H1 (cell line): ENCODE measurements at regions not wholly inside any gene's neighbourhood (a gene's known extent, or its start where the extent isn't known, plus 50 kb on each side); places are given as distances from the start of the nearest gene placed in this dataset.

Experiments
- CTBP2 ChIP-seq: IDR thresholded peaks from 2 replicates; pipeline ENCODE4 v1.7.0; 2011; ENCODE audit warnings: borderline replicate concordance, mild to moderate bottlenecking, moderate library complexity, mixed read lengths, low read length; ENCODE audit not compliant: insufficient read depth, insufficient read length
- TCF12 ChIP-seq: IDR thresholded peaks from 2 replicates; pipeline ENCODE4 v1.6.1; 2011; ENCODE audit warnings: low read depth, mild to moderate bottlenecking, low read length
- ZNF274 ChIP-seq: IDR thresholded peaks from 2 replicates; pipeline ENCODE4 v1.7.0; 2012; ENCODE audit warnings: low read length, borderline replicate concordance; ENCODE audit errors: extremely low read depth

- no peak for TF ChIP-seq ZNF274
- no peak for TF ChIP-seq TCF12
- TF ChIP-seq CTBP2, result no peak
- TF ChIP-seq, all 59 proteins: peak for 0
Measured at GRCh38 chr2:8149007-8149405, 532.9 kb upstream of the ID2 start (continued).
